Choroid plexus epithelial cell (primary cell): ENCODE measurements at regions not wholly inside any gene's neighbourhood (a gene's known extent, or its start where the extent isn't known, plus 50 kb on each side); places are given as distances from the start of the nearest gene placed in this dataset.

Experiments used
- DNase-seq: peaks from one replicate; pipeline ENCODE4 v3.0.0-alpha.2; 2010; ENCODE audit warnings: low read depth
- H3K4me3 ChIP-seq: 2 replicates; pipeline ENCODE4 v1.5.1; 2011; ENCODE audit warnings: low read depth, mild to moderate bottlenecking, control low read depth, low read length, moderate library complexity
- TF ChIP-seq, protein P1 (sequence below): conservative IDR thresholded peaks from 2 replicates; pipeline ENCODE4 v1.5.1; 2011; ENCODE audit warnings: low read depth, mild to moderate bottlenecking, control low read depth, inconsistent platforms, low read length, moderate library complexity

DNA sequence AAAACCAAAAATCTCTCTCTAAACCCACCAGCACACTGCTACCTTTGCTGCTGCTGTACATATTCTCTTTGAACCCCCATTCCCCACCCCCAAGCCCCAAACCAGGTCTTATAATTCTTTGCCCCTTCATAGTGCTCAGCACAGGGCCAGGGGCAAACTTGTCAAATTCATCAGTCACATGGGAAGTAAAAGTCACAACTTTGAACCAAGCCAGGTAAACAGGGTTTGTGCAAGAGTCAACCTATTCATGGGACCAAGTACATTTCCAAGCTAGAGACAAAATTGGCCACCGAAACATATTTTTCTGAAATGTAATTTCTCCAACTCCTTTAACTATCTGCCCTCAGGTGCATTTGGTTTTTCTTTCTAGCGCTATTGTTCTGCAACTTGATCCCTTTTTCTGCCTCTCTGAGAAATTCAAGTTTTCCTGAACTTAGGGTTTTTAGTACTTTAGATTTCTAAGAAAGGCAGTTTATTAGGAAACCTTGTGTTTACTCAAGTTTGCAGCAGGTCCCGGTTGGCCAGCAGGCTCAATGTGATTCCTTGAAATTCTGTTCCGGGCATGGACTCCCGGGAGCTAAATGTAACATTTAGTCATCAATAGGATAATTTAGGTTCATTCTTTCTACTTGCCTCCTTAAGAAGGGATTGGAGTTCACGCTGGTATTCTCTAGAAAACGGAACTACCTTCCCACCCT lies 230.5 kb downstream of the EFCAB11 start:
- peak; percentile 20 for DNase-seq
- TF ChIP-seq, protein P1, sequence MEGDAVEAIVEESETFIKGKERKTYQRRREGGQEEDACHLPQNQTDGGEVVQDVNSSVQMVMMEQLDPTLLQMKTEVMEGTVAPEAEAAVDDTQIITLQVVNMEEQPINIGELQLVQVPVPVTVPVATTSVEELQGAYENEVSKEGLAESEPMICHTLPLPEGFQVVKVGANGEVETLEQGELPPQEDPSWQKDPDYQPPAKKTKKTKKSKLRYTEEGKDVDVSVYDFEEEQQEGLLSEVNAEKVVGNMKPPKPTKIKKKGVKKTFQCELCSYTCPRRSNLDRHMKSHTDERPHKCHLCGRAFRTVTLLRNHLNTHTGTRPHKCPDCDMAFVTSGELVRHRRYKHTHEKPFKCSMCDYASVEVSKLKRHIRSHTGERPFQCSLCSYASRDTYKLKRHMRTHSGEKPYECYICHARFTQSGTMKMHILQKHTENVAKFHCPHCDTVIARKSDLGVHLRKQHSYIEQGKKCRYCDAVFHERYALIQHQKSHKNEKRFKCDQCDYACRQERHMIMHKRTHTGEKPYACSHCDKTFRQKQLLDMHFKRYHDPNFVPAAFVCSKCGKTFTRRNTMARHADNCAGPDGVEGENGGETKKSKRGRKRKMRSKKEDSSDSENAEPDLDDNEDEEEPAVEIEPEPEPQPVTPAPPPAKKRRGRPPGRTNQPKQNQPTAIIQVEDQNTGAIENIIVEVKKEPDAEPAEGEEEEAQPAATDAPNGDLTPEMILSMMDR = no peak
- peak overlapping the region; percentile 40 for H3K4me3 ChIP-seq

DNA sequence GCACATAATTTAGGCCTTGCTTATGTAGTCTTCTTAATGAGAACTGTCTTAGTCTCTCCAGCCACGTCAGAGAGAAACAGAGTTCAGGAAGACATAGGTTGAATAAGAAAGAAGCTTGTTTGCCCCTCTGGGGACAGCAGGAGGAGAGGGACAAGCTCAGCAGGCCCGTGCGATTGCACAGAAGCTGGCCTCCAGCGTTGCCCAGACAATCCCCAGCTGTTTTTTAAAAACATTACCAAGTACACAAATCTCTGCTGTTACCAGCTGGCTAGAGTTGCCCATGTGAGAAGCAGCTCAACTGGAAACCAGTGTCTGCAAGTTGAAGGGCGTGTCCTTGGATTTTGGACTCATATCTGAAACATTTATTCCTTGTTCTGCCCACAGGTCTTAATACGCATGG lies 232.6 kb downstream of the EFCAB11 start:
- no peak overlapping the region for H3K4me3 ChIP-seq
- TF ChIP-seq, protein P1 = no peak
- DNase-seq = no peak

DNA sequence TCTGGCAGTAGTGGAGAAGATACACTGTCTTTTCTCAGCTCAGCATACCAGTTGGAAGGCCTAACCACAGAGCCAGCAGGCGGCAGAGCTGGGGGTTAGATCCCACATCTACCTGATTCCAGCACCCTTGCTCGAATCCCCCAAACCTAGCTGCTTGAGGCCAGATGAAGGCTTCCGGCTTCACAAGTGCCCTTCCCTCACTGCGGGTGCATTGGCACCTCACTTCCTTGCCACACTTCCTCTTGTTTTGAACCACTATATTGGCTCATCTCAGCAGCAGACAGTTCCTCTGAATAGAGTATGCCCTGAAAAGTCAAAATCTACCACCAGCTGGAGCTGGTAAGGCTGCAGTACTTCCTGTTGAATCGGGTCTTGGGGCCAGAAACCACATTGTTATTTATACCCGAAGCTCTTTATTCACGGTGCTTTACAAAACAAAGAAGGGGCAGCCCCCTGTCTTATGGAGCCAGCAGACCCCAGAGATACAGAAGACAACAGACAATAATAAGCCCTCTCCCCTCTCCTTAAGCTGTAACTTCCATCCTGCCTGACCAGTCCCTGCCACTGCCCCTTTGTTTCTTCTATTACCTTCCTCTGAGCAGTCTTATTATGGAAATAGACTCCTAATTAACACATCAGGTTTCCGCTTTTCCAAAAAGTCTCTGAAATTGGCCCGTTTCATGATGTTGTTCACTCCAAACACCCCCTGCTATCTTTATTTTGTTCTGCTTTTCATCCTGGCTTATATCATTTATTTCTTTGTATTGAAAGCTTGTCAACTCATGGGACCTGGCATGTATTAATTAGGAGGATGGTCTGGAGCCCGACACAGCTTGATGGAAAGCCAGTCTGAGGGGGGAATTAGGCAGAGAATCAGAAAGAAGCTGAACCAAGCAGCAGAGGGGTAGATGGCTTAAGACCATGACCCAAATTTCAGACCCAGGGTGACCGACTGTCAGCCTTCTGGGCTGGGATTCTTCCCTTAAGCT lies 233.5 kb downstream of the EFCAB11 start:
- TF ChIP-seq, protein P1 = no peak
- DNase-seq = no peak
- no peak overlapping the region for H3K4me3 ChIP-seq

DNA sequence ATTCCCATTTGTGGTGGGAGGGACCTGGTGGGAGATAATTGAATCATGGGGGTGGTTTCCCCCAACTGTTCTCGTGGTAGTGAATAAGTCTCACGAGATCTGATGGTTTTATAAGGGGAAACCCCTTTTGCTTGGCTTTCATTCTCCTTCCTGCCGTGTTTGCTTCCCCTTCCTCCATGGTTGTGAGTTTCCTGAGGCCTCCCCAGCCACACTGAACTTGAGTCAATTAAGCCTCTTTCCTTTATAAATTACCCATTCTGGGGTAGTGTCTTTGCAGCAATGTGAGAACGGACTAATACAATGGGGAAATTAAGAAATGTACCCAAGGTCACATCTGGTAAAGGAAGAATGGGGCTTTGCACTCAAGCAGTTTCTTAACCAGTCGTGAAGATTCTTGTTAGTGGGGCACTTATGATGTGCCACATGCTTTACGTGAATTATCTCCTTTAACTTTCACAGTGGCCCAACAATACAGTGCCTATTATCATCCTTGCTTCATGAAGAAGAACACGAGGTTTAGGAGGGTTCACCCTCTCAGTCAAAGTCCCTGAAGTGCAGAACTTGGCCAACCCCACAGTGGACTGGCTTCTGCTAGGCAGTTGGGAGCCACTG lies 234.3 kb downstream of the EFCAB11 start:
- H3K4me3 ChIP-seq = no peak overlapping the region
- no peak for DNase-seq
- TF ChIP-seq, protein P1 = no peak

DNA sequence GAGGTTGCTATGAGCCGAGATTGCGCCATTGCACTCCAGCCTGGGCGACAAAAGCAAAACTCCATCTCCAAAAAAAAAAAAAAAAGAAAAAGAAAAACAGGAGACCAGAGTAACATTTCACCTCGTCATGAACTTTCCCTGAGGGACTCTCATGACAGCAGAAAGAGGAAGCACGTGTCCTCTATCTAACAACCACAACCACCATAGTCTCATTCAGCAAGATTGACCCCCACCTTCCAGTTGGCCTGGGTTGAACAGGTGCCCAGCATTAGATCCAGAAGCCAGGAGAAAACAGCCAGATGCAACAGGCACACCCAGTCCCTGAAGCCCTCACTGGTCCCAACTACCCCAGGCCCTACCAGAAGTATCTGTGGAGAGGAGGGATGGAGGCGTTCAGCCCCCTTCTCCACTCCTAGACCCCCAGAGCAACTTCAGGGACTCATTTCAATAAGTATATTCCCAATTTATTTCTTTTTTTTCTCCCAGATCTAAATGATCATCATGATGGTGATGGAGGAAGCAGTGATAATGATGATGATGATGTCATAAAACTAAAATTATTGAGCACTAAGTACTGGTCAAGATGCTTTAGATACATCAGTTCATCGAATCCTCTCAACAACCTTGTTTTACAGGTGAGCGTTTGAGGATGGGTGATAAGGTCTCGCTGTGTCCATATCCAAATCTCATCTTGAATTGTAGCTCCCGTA lies 235.0 kb downstream of the EFCAB11 start:
- no peak for DNase-seq
- H3K4me3 ChIP-seq = no peak overlapping the region

More for the DNA sequence above, 235.0 kb downstream of the EFCAB11 start:
- TF ChIP-seq, protein P1 = no peak
